BLaER1 (cell line): ENCODE measurements at regions not wholly inside any gene's neighbourhood (a gene's known extent, or its start where the extent isn't known, plus 50 kb on each side); places are given as distances from the start of the nearest gene placed in this dataset.

Source experiments
- H3K27ac ChIP-seq: shearing (Covaris generic); formaldehyde crosslinking; 2 replicates; pipeline ENCODE4 v1.8.1; 2022
- H3K27me3 ChIP-seq: shearing (Covaris generic); formaldehyde crosslinking; 2 replicates; pipeline ENCODE4 v1.8.1; 2022
- H3K36me3 ChIP-seq: shearing (Covaris generic); formaldehyde crosslinking; 2 replicates; pipeline ENCODE4 v1.8.1; 2022
- H3K4me1 ChIP-seq: shearing (Covaris generic); formaldehyde crosslinking; 2 replicates; pipeline ENCODE4 v1.8.1; 2022
- H3K4me2 ChIP-seq: shearing (Covaris generic); formaldehyde crosslinking; 2 replicates; pipeline ENCODE4 v1.8.1; 2022
- H3K4me3 ChIP-seq: shearing (Covaris generic); formaldehyde crosslinking; 2 replicates; pipeline ENCODE4 v1.8.1; 2022
- H3K9ac ChIP-seq: shearing (Covaris generic); formaldehyde crosslinking; 2 replicates; pipeline ENCODE4 v1.8.1; 2022
- H3K9me3 ChIP-seq: shearing (Covaris generic); formaldehyde crosslinking; 2 replicates; pipeline ENCODE4 v1.8.1; 2022
- H4K20me1 ChIP-seq: shearing (Covaris generic); formaldehyde crosslinking; 2 replicates; pipeline ENCODE4 v1.8.1; 2022
- Cebpa-rat ChIP-seq: shearing (Covaris generic); IDR thresholded peaks from 2 replicates; pipeline ENCODE4 v1.8.1; 2022

- Histone ChIP-seq H3K9me3 (no peaks in the 10 kb centered on the region), H3K27ac (no peak overlapping the region), H3K9ac (no peak overlapping the region), H3K4me2 (no peak overlapping the region), H3K4me1 (peaks cover 20% of the 10 kb centered on the region), H3K4me3 (no peak overlapping the region), H3K27me3 (no peaks in the 10 kb centered on the region), H4K20me1 (no peaks in the 10 kb centered on the region), H3K36me3 (no peaks in the 10 kb centered on the region)
- no peak for TF ChIP-seq Cebpa-rat
Measured at GRCh38 chr6:90409700-90410099, 113.1 kb upstream of the BACH2 start.

GRCh38 chr6:90406957-90407356 is 110.3 kb upstream of the BACH2 start:
- TF ChIP-seq Cebpa-rat = no peak
- no peaks in the 10 kb centered on the region for H3K4me1 ChIP-seq
- H3K9ac ChIP-seq = no peak overlapping the region
- H3K27ac ChIP-seq = no peak overlapping the region
- H3K36me3 ChIP-seq = no peaks in the 10 kb centered on the region
- no peaks in the 10 kb centered on the region for H3K27me3 ChIP-seq
- no peaks in the 10 kb centered on the region for H3K9me3 ChIP-seq
- H3K4me2 ChIP-seq = no peak overlapping the region
- H3K4me3 ChIP-seq = no peak overlapping the region
- H4K20me1 ChIP-seq = no peaks in the 10 kb centered on the region

GRCh38 chr6:90406142-90406794 is 109.6 kb upstream of the BACH2 start:
- no peak for TF ChIP-seq Cebpa-rat
- H3K9ac ChIP-seq = no peak overlapping the region
- H3K4me2 ChIP-seq = no peak overlapping the region
- H3K27ac ChIP-seq = no peak overlapping the region
- no peaks in the 10 kb centered on the region for H3K27me3 ChIP-seq
- no peaks in the 10 kb centered on the region for H3K9me3 ChIP-seq
- H4K20me1 ChIP-seq = no peaks in the 10 kb centered on the region
- no peaks in the 10 kb centered on the region for H3K36me3 ChIP-seq
- no peaks in the 10 kb centered on the region for H3K4me1 ChIP-seq
- H3K4me3 ChIP-seq = no peak overlapping the region

- no peak overlapping the region for H3K4me2 ChIP-seq
- H3K4me1 ChIP-seq = no peaks in the 10 kb centered on the region
- no peak for TF ChIP-seq Cebpa-rat
Measured at GRCh38 chr6:90403489-90404381, 107.1 kb upstream of the BACH2 start.

GRCh38 chr6:90402831-90403192 is 106.2 kb upstream of the BACH2 start:
- Histone ChIP-seq H4K20me1 (no peaks in the 10 kb centered on the region), H3K9ac (no peak overlapping the region), H3K9me3 (no peaks in the 10 kb centered on the region), H3K27ac (no peak overlapping the region), H3K4me3 (no peak overlapping the region), H3K27me3 (no peaks in the 10 kb centered on the region), H3K4me2 (no peak overlapping the region), H3K4me1 (no peaks in the 10 kb centered on the region), H3K36me3 (no peaks in the 10 kb centered on the region)
- TF ChIP-seq Cebpa-rat = no peak

More at GRCh38 chr6:90403489-90404381, 107.1 kb upstream of the BACH2 start:
- no peak overlapping the region for H3K9ac ChIP-seq
- no peaks in the 10 kb centered on the region for H3K9me3 ChIP-seq
- H3K4me3 ChIP-seq = no peak overlapping the region
- no peak overlapping the region for H3K27ac ChIP-seq
- no peaks in the 10 kb centered on the region for H4K20me1 ChIP-seq
- H3K36me3 ChIP-seq = no peaks in the 10 kb centered on the region
- H3K27me3 ChIP-seq = no peaks in the 10 kb centered on the region

- no peaks in the 10 kb centered on the region for H3K36me3 ChIP-seq
- H3K4me2 ChIP-seq = no peak overlapping the region
- H4K20me1 ChIP-seq = no peaks in the 10 kb centered on the region
- no peaks in the 10 kb centered on the region for H3K4me1 ChIP-seq
- no peaks in the 10 kb centered on the region for H3K27me3 ChIP-seq
- no peak for TF ChIP-seq Cebpa-rat
- no peaks in the 10 kb centered on the region for H3K9me3 ChIP-seq
- no peak overlapping the region for H3K27ac ChIP-seq
- no peak overlapping the region for H3K9ac ChIP-seq
- no peak overlapping the region for H3K4me3 ChIP-seq
Measured at GRCh38 chr6:90401933-90402830, 105.5 kb upstream of the BACH2 start.

- H3K4me1 ChIP-seq = no peaks in the 10 kb centered on the region
- TF ChIP-seq Cebpa-rat = no peak
- H3K4me2 ChIP-seq = no peak overlapping the region
- no peaks in the 10 kb centered on the region for H3K9me3 ChIP-seq
- H3K27ac ChIP-seq = no peak overlapping the region
- no peaks in the 10 kb centered on the region for H4K20me1 ChIP-seq
- H3K4me3 ChIP-seq = no peak overlapping the region
- no peak overlapping the region for H3K9ac ChIP-seq
- no peaks in the 10 kb centered on the region for H3K36me3 ChIP-seq
- no peaks in the 10 kb centered on the region for H3K27me3 ChIP-seq
Measured at GRCh38 chr6:90399970-90400369, 103.3 kb upstream of the BACH2 start.

GRCh38 chr6:90397929-90398674 is 101.5 kb upstream of the BACH2 start:
- Histone ChIP-seq H3K9ac (no peak overlapping the region), H3K27me3 (no peaks in the 10 kb centered on the region), H3K4me2 (no peak overlapping the region), H3K4me3 (no peak overlapping the region), H4K20me1 (no peaks in the 10 kb centered on the region), H3K27ac (no peak overlapping the region), H3K36me3 (no peaks in the 10 kb centered on the region), H3K4me1 (peaks cover 7% of the 10 kb centered on the region; the same call in 1 of the 2 replicates), H3K9me3 (no peaks in the 10 kb centered on the region)
- TF ChIP-seq Cebpa-rat = no peak

GRCh38 chr6:90397047-90397446 is 100.4 kb upstream of the BACH2 start:
- H3K27ac ChIP-seq = no peak overlapping the region
- H3K9ac ChIP-seq = no peak overlapping the region
- H3K27me3 ChIP-seq = no peaks in the 10 kb centered on the region
- H3K4me2 ChIP-seq = no peak overlapping the region
- TF ChIP-seq Cebpa-rat = no peak
- no peaks in the 10 kb centered on the region for H4K20me1 ChIP-seq
- H3K4me3 ChIP-seq = no peak overlapping the region
- no peaks in the 10 kb centered on the region for H3K36me3 ChIP-seq
- H3K4me1 ChIP-seq = peaks cover 11% of the 10 kb centered on the region; the same call in 1 of the 2 replicates
- H3K9me3 ChIP-seq = no peaks in the 10 kb centered on the region
